GM12865 (cell line): ENCODE measurements at regions not wholly inside any gene's neighbourhood (a gene's known extent, or its start where the extent isn't known, plus 50 kb on each side); places are given as distances from the start of the nearest gene placed in this dataset.
"Not testable (repeated sequence)": the region's sequence is repeated elsewhere in the genome, so short reads cannot be mapped to it uniquely, and the experiment has no call there.

ENCODE experiments used
- DNase-seq: peaks from one replicate; pipeline ENCODE4 v3.0.0; 2010; ENCODE audit warnings: low read depth
- H3K4me3 ChIP-seq: 2 replicates; pipeline ENCODE4 v1.5.1; 2011; ENCODE audit warnings: mild to moderate bottlenecking, low read depth, low read length, control low read depth
- CTCF ChIP-seq: IDR thresholded peaks from 2 replicates; pipeline ENCODE4 v1.5.1; 2011; ENCODE audit warnings: low read length, control low read depth, low read depth, inconsistent platforms; ENCODE audit not compliant: insufficient read depth; ENCODE audit errors: missing control alignments

- no peak overlapping the region for H3K4me3 ChIP-seq
- no peak for DNase-seq
- no peak for TF ChIP-seq CTCF
Observed at GRCh38 chr13:90493667-90494066, 853.8 kb upstream of the MIR17HG start.

GRCh38 chr13:90494849-90495248 is 852.6 kb upstream of the MIR17HG start:
- not testable (repeated sequence) for H3K4me3 ChIP-seq, DNase-seq

- H3K4me3 ChIP-seq: no peak overlapping the region
- DNase-seq: no peak
- no peak for TF ChIP-seq CTCF
Observed at GRCh38 chr13:90498096-90498495, 849.4 kb upstream of the MIR17HG start.

- no peak for TF ChIP-seq CTCF
- H3K4me3 ChIP-seq: no peak overlapping the region
Observed at GRCh38 chr13:90498816-90499215, 848.7 kb upstream of the MIR17HG start.

GRCh38 chr13:90500569-90500968 is 846.9 kb upstream of the MIR17HG start:
- no peak for DNase-seq
- no peak for TF ChIP-seq CTCF
- H3K4me3 ChIP-seq: no peak overlapping the region

More at GRCh38 chr13:90498816-90499215, 848.7 kb upstream of the MIR17HG start:
- DNase-seq: no peak

- DNase-seq: no peak
- TF ChIP-seq CTCF: no peak
- no peak overlapping the region for H3K4me3 ChIP-seq
Observed at GRCh38 chr13:90502153-90502552, 845.3 kb upstream of the MIR17HG start.

GRCh38 chr13:90502762-90503161 is 844.7 kb upstream of the MIR17HG start:
- DNase-seq: no peak
- no peak for TF ChIP-seq CTCF
- no peak overlapping the region for H3K4me3 ChIP-seq

- no peak for TF ChIP-seq CTCF
- no peak for DNase-seq
- no peak overlapping the region for H3K4me3 ChIP-seq
Observed at GRCh38 chr13:90510319-90510718, 837.2 kb upstream of the MIR17HG start.
